Activated B cell treated with CpG ODN at 0.5 μM for 24 hours (primary cell): ENCODE measurements at regions not wholly inside any gene's neighbourhood (a gene's known extent, or its start where the extent isn't known, plus 50 kb on each side); places are given as distances from the start of the nearest gene placed in this dataset.

Source experiments
- ATAC-seq: fragments of 200-7000 bp; cut with Tn5 transposase; one replicate; pipeline ENCODE4 v1.10.0; 2021; ENCODE audit warnings: low read depth, mild to moderate bottlenecking, moderate library complexity
- CTCF ChIA-PET: fragments of 350-600 bp; sonication (Branson Sonifier 250); formaldehyde crosslinking; loops from one replicate; lab custom pipeline; 2021; ENCODE audit warnings: antibody characterized with exemption; lab: Charles Lee
- POLR2A ChIA-PET: fragments of 350-600 bp; sonication (Branson Sonifier 250); formaldehyde crosslinking; loops from one replicate; lab custom pipeline; 2021; ENCODE audit warnings: antibody characterized with exemption; lab: Charles Lee
- DNase-seq: peaks from one replicate; pipeline ENCODE4 v3.0.0; 2022
- H3K27ac Mint-ChIP-seq: one replicate; pipeline ENCODE4 v1.8.0; 2020; ENCODE audit warnings: mixed read lengths
- H3K27me3 Mint-ChIP-seq: one replicate; pipeline ENCODE4 v1.8.0; 2021; ENCODE audit warnings: mixed read lengths
- H3K36me3 Mint-ChIP-seq: one replicate; pipeline ENCODE4 v1.8.0; 2021; ENCODE audit warnings: low read depth, mixed read lengths
- H3K4me1 Mint-ChIP-seq: one replicate; pipeline ENCODE4 v1.8.0; 2021; ENCODE audit warnings: mixed read lengths
- H3K4me3 Mint-ChIP-seq: one replicate; pipeline ENCODE4 v1.8.0; 2020; ENCODE audit warnings: mild to moderate bottlenecking, mixed read lengths
- H3K9me3 Mint-ChIP-seq: one replicate; pipeline ENCODE4 v1.8.0; 2020; ENCODE audit warnings: mixed read lengths
- intact Hi-C: fragments of 100-400 bp; cut with micrococcal nuclease; formaldehyde crosslinking; loops from one replicate; pipeline ENCODE4 v1.15.1; 2024
- TF ChIP-seq, protein P1 (sequence below): fragments of 200-600 bp; IDR thresholded peaks from one replicate; pipeline ENCODE4 v1.8.0; 2022; ENCODE audit warnings: antibody characterized with exemption, mild to moderate bottlenecking

DNA sequence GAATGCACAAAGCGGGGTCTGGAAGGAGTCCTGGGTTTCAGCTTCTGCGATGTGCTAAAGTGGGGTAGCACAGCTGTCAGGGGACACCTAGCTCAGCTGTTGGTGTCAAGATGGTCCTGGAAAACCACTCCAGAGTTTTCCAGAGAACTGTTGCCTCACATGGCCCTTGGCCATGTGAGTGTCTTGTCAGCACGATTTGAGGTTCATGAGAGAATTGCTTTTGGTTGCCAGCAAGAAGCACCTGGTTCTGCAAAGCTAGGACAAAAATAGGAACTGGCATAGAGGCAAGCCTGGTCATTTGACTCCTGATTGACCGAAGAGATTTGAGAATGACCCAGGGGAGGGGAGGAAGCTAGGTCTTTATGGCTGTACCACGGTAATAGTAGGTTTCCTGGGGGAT lies 50.4 kb upstream of the CTLA4 start:
- intact Hi-C loops: loop anchor here (5.0 kb wide), 1 partner anchor 90 kb away; no protein-coding TSS in a partner anchor
- CTCF ChIA-PET: no interaction called here
- ATAC-seq (no peak), DNase-seq (no peak)
- H3K9me3 Mint-ChIP-seq: no peaks in the 10 kb centered on the region
- H3K27me3 Mint-ChIP-seq: peaks cover 59% of the 10 kb centered on the region
- no peaks in the 10 kb centered on the region for H3K36me3 Mint-ChIP-seq
- H3K4me1 Mint-ChIP-seq: peaks cover 12% of the 10 kb centered on the region
- no peak overlapping the region for H3K27ac Mint-ChIP-seq
- TF ChIP-seq, protein P1, sequence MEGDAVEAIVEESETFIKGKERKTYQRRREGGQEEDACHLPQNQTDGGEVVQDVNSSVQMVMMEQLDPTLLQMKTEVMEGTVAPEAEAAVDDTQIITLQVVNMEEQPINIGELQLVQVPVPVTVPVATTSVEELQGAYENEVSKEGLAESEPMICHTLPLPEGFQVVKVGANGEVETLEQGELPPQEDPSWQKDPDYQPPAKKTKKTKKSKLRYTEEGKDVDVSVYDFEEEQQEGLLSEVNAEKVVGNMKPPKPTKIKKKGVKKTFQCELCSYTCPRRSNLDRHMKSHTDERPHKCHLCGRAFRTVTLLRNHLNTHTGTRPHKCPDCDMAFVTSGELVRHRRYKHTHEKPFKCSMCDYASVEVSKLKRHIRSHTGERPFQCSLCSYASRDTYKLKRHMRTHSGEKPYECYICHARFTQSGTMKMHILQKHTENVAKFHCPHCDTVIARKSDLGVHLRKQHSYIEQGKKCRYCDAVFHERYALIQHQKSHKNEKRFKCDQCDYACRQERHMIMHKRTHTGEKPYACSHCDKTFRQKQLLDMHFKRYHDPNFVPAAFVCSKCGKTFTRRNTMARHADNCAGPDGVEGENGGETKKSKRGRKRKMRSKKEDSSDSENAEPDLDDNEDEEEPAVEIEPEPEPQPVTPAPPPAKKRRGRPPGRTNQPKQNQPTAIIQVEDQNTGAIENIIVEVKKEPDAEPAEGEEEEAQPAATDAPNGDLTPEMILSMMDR: no peak
- POLR2A ChIA-PET: no interaction called here
- H3K4me3 Mint-ChIP-seq: no peak overlapping the region
